Activated B cell treated with CpG ODN at 0.5 μM for 24 hours (primary cell): ENCODE measurements at regions not wholly inside any gene's neighbourhood (a gene's known extent, or its start where the extent isn't known, plus 50 kb on each side); places are given as distances from the start of the nearest gene placed in this dataset.

ENCODE experiments used
- ATAC-seq: fragments of 200-7000 bp; cut with Tn5 transposase; one replicate; pipeline ENCODE4 v1.10.0; 2021; ENCODE audit warnings: low read depth, mild to moderate bottlenecking, moderate library complexity
- CTCF ChIA-PET: fragments of 350-600 bp; sonication (Branson Sonifier 250); formaldehyde crosslinking; loops from one replicate; lab custom pipeline; 2021; ENCODE audit warnings: antibody characterized with exemption; lab: Charles Lee
- POLR2A ChIA-PET: fragments of 350-600 bp; sonication (Branson Sonifier 250); formaldehyde crosslinking; loops from one replicate; lab custom pipeline; 2021; ENCODE audit warnings: antibody characterized with exemption; lab: Charles Lee
- DNase-seq: peaks from one replicate; pipeline ENCODE4 v3.0.0; 2022
- H3K27ac Mint-ChIP-seq: one replicate; pipeline ENCODE4 v1.8.0; 2020; ENCODE audit warnings: mixed read lengths
- H3K27me3 Mint-ChIP-seq: one replicate; pipeline ENCODE4 v1.8.0; 2021; ENCODE audit warnings: mixed read lengths
- H3K36me3 Mint-ChIP-seq: one replicate; pipeline ENCODE4 v1.8.0; 2021; ENCODE audit warnings: low read depth, mixed read lengths
- H3K4me1 Mint-ChIP-seq: one replicate; pipeline ENCODE4 v1.8.0; 2021; ENCODE audit warnings: mixed read lengths
- H3K4me3 Mint-ChIP-seq: one replicate; pipeline ENCODE4 v1.8.0; 2020; ENCODE audit warnings: mild to moderate bottlenecking, mixed read lengths
- H3K9me3 Mint-ChIP-seq: one replicate; pipeline ENCODE4 v1.8.0; 2020; ENCODE audit warnings: mixed read lengths
- CTCF ChIP-seq: fragments of 200-600 bp; IDR thresholded peaks from one replicate; pipeline ENCODE4 v1.8.0; 2022; ENCODE audit warnings: antibody characterized with exemption, mild to moderate bottlenecking
- intact Hi-C: fragments of 100-400 bp; cut with micrococcal nuclease; formaldehyde crosslinking; loops from one replicate; pipeline ENCODE4 v1.15.1; 2024

DNA sequence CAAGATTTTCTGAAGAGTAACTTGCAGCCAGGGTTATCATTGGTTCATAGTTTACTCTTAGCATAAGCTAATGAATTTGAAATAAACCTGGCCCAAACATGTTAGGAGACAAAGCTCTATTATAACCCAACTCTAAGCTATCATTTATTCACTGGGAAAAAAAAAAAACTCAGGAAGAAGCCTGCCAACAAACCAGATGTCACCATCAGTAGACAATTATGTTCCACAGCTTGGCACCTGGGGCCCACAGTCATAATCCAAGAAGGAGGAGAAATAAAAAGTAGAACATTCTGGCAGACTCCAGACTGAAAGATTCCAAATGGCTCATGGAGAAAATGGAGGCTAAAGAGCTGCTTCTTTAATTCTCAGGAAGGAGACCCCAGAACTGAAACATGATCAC, 100.0 kb upstream of the CNR1 start:
- intact Hi-C loops, result no loop called here
- H3K27me3 Mint-ChIP-seq, result peaks cover 13% of the 10 kb centered on the region
- CTCF ChIA-PET, result no interaction called here

GRCh38 chr6:88263591-88263990, 97.4 kb upstream of the CNR1 start:
- Mint-ChIP-seq H3K9me3 (no peaks in the 10 kb centered on the region), H3K27ac (no peak overlapping the region), H3K4me3 (no peak overlapping the region), H3K36me3 (no peaks in the 10 kb centered on the region), H3K4me1 (no peaks in the 10 kb centered on the region), H3K27me3 (peaks cover 11% of the 10 kb centered on the region)
- ChIA-PET POLR2A (no interaction called here), CTCF (no interaction called here)
- intact Hi-C loops, result no loop called here
- ATAC-seq, result no peak
- TF ChIP-seq CTCF, result no peak
- no peak for DNase-seq

More for the DNA sequence above, 100.0 kb upstream of the CNR1 start:
- Mint-ChIP-seq H3K9me3 (no peaks in the 10 kb centered on the region), H3K4me1 (no peaks in the 10 kb centered on the region), H3K36me3 (no peaks in the 10 kb centered on the region), H3K4me3 (no peak overlapping the region), H3K27ac (no peak overlapping the region)
- POLR2A ChIA-PET, result no interaction called here
- ATAC-seq (no peak), DNase-seq (no peak)
- no peak for TF ChIP-seq CTCF

- POLR2A ChIA-PET, result no interaction called here
- no peak for TF ChIP-seq CTCF
- Mint-ChIP-seq H3K36me3 (no peaks in the 10 kb centered on the region), H3K9me3 (no peaks in the 10 kb centered on the region), H3K4me1 (no peaks in the 10 kb centered on the region), H3K27me3 (peaks cover 6% of the 10 kb centered on the region), H3K27ac (no peak overlapping the region), H3K4me3 (no peak overlapping the region)
- no peak for DNase-seq
- no peak for ATAC-seq
- intact Hi-C loops, result no loop called here
- CTCF ChIA-PET, result no interaction called here
Measured at GRCh38 chr6:88262332-88262731, 96.2 kb upstream of the CNR1 start.

DNA sequence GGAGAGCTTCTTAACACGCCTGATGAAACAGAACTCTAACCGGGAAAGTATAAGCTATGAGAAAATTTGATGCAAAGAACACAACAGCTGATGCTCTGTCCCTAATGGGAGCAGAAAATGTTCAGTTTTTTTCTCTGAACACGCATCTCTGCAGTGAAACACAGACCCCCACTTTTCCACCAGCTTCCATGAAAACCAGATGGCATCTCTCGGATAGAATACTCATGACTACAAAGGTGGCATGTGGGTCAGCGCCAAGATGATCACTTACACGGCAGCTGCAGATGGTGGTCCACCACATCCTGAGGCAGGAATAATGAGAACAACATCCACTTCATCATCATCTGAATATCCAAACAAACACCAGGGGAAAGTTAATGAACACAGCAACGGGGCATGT, 85.2 kb upstream of the CNR1 start:
- Mint-ChIP-seq H3K27ac (no peak overlapping the region), H3K27me3 (peaks cover 2% of the 10 kb centered on the region), H3K4me1 (no peaks in the 10 kb centered on the region), H3K36me3 (no peaks in the 10 kb centered on the region), H3K9me3 (peaks cover 9% of the 10 kb centered on the region), H3K4me3 (no peak overlapping the region)
- ChIA-PET CTCF (no interaction called here), POLR2A (no interaction called here)
- intact Hi-C loops, result no loop called here
- ATAC-seq, result no peak
- DNase-seq, result no peak
- TF ChIP-seq CTCF, result no peak

GRCh38 chr6:88248709-88249321, 82.7 kb upstream of the CNR1 start:
- Mint-ChIP-seq H3K4me1 (no peaks in the 10 kb centered on the region), H3K27me3 (peaks cover 2% of the 10 kb centered on the region)
- POLR2A ChIA-PET, result no interaction called here

More at GRCh38 chr6:88248709-88249321, 82.7 kb upstream of the CNR1 start:
- no peak for TF ChIP-seq CTCF
- Mint-ChIP-seq H3K4me3 (no peak overlapping the region), H3K27ac (no peak overlapping the region), H3K36me3 (no peaks in the 10 kb centered on the region), H3K9me3 (peaks cover 2% of the 10 kb centered on the region)
- ATAC-seq (no peak), DNase-seq (no peak)
- CTCF ChIA-PET, result no interaction called here
- intact Hi-C loops, result no loop called here
